GM04504 (cell line): ENCODE measurements at regions not wholly inside any gene's neighbourhood (a gene's known extent, or its start where the extent isn't known, plus 50 kb on each side); places are given as distances from the start of the nearest gene placed in this dataset.

Source experiments
- DNase-seq: peaks from one replicate; pipeline ENCODE4 v3.0.0-alpha.2; 2012; ENCODE audit warnings: low read depth

GRCh38 chr11:70627219-70627618 lies 228.9 kb downstream of the CTTN start:
- DNase-seq = no peak

DNA sequence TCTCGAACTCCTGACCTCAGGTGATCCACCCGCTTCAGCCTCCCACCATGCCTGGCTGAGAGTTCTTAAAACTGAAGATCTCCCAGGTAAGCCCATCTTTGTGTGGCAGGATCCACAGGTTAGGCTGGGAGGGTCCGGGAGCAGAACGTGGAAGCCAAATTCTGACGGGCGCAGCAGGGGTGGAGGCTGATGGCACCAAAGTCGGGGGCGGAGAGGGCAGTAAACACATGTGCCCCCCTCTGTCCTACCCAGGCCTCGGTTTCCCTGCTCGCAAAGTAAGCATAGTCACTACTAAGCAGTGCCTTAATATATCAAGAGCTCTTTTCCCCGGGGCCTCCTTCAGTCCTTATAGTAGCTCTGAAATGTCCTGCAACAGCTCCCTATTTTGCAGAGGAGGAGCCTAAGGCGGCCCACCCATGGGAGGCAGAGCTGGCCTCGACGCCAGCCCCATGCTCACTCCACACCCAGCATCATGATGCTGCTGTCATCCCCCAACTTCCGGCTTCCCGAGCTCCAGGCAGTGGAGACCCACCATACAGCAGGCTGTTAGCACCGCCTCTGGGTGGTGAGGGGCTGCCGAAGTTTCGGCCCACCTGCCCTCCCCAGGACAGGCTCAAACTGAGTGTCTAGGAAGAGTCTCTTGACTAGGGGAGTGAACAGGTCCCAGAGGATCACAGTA lies 230.0 kb downstream of the CTTN start:
- DNase-seq = no peak

DNA sequence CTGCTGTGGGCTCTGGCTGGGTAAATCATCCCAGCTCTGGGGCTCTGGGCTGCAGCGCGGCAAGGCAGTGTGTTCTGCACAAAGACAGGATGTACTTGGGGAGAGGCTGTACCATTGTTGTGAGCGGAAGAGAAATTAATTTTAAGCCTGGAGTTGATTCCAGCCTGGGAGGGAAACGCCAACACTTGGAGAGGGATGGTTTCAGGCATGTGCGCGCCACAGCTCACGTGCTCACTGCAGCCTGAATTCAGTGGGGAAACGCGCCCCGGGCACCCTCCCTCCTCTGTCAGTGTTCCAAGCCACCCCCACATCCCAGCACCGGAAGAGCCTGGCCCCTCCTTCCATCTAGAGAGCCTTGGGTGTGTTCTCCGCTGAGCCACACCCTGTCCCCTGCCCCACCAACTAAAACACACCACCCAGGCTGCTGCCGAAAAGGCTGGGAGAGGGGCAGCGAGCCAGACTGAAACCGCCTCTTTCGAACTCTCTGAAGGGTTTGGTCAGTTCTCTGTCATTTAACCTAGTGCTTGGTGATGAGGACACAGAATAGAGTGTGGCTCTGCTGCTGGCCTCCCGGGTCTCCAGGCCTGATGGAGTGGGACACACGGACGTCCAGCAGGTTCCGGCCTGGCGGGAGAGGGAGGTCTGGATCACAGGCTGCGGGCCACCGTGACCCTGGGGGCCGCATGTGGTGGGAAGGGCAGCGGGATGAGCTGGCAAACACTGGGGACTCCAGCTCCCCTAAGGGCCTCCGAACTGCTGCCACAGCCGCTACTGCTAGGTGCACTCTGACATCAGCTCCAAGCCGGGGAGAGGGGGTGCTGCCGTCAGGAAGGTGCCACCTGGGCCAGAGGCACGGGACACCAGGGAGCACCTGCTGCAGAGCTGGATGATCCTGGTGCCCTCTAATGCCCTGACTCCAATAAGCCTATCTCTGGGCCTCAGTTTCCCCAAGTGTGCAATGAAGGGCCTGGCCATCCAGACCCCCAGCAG lies 230.8 kb downstream of the CTTN start:
- no peak for DNase-seq

GRCh38 chr11:70630068-70630467 lies 231.7 kb downstream of the CTTN start:
- DNase-seq = no peak

- DNase-seq = no peak
These were observed 232.7 kb downstream of the CTTN start for GRCh38 chr11:70630816-70631623.

DNA sequence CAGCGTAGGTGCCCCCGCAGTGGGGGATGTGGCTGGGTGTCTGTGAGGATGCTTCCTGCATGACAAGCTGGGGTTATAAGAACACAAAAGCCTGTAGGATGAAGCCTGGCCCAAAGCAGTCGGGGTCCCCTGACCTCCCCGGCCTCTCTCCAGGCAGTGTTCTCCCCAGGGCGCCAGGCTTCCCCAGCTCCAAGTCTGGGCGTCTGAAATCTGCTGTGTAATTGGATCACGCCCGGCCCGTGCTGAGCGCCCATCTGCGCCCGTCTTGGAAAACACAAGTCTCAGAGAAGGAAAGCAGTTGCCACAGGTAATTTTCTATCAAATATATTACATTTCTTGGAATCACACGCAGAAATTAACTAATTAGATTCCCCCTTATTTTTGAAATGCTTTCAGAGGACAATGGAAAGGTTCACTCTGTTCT lies 233.3 kb downstream of the CTTN start:
- DNase-seq = no peak

DNA sequence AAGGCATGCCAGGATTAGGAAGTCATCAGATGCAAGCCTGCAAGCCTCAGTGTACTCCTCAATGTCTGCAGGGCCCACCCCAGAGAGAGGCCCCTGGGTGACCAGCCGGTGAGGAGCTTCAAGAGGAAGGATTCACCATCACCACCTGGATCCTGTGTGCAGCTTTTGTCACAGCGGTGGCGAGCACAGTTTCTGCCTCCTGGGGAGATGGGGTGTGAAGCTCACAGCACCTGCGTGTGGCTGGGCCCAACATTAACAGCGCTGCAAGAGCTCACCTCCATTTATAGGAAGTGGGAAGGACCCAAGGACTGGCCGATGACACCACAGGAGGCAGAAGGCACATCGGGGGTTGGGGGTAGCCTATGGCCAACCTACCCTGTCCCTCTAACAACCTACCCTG lies 235.3 kb downstream of the CTTN start:
- no peak for DNase-seq

- DNase-seq = no peak
These were observed 238.3 kb downstream of the CTTN start for GRCh38 chr11:70636659-70637058.

GRCh38 chr11:70637186-70637800 lies 239.0 kb downstream of the CTTN start:
- DNase-seq = no peak

DNA sequence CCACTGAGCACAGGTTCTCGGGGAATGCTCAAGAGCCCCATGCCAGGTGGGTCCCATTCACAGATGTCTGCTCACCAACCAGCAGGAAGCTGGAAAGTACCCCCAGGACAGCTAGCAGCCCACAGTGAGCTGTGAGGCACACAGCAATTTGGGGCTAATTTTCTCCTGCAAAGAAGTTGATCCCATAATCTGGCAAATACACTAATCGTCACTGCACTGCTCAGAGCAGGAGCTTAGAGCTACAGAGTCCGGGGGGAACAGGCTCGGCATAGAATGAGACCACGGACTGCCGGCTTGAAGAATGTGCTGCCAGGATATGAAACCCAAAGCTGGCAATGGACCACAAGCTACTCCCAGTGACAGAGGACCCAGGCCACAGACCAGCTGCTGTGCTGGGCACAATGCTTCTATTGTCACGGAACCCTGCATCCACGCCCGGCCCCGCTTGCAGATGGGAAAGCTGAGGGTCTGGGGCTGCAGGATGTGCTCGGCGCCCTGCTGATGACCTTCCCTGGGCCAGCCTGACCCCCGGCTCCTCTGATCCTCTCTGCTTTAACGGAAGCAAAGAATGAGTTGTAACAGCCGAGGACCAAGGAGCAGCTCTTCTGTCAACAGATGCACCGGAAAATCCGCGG lies 239.7 kb downstream of the CTTN start:
- no peak for DNase-seq

DNA sequence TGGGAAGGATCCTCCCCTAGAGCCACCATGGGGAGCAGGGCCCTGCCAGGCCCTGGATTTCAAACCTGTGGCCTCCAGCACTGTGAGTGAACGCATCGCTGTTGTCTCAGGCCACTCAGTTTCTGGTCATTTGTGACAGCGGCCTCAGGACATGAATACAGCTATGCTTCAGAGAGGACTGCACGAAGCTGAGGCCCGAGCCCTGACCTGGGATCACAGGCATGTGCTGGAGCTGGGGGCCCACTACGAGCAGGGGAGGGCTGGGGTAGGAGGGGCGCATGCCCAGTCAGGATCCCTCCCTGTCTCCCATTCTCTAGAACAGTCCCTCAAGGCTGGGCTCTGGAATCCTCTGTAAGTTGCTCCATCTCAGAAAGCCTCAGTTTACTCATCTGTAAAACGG lies 242.1 kb downstream of the CTTN start:
- DNase-seq = no peak

- no peak for DNase-seq
These were observed 243.0 kb downstream of the CTTN start for GRCh38 chr11:70641369-70641768.

GRCh38 chr11:70642266-70642665 lies 243.9 kb downstream of the CTTN start:
- DNase-seq = no peak

GRCh38 chr11:70643642-70644041 lies 245.3 kb downstream of the CTTN start:
- DNase-seq = no peak

DNA sequence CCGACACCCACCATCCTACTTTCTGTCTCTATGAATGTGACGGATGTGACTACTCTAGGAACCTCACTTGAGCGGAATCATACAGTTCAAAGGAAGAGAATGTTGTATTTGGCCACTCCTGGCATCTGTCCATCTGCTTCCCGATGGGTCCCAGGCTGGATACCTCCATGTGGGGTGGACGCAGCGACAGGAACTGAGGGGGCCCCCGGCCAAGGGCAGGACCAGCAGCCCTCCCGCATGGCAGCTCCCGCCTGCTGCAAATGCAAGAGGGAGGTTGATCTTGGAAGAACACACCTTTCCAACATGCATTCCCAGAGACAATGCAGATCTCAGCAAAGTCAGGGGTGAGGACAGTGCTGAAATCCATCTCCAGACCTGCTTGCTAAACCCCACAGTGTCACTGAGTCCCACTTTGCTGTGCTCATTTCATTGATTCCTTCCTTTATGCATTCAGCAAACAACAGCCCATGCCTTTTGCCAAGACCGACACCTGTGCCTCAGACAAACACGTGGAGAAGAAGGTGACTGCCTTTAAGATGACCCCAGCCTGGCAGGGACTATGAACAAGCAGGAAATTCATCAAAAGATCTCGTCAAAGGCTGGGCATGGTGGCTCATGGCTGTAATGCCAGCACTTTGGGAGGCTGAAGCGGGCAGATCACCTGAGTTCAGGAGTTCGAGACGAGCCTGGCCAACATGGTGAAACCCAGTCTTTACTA lies 246.2 kb downstream of the CTTN start:
- no peak for DNase-seq

DNA sequence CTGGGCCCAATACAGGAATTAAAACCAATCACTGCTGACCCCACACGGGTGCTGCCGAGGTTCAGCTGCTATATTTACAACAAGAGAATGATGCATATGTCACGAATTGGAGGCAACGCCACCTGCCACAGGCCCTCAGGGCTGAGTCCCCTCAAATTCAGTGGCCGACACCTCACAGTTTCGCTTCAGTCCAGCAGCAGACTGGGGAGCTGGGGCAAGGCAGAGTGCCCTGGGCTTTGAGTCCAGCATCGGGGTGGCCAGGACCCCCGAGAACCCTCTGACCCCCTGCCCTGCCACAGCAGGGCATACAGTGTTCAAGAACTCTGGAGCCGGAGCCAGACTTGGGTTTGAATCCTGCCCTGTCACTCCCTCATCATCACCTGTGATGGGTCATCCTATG lies 247.2 kb downstream of the CTTN start:
- no peak for DNase-seq

DNA sequence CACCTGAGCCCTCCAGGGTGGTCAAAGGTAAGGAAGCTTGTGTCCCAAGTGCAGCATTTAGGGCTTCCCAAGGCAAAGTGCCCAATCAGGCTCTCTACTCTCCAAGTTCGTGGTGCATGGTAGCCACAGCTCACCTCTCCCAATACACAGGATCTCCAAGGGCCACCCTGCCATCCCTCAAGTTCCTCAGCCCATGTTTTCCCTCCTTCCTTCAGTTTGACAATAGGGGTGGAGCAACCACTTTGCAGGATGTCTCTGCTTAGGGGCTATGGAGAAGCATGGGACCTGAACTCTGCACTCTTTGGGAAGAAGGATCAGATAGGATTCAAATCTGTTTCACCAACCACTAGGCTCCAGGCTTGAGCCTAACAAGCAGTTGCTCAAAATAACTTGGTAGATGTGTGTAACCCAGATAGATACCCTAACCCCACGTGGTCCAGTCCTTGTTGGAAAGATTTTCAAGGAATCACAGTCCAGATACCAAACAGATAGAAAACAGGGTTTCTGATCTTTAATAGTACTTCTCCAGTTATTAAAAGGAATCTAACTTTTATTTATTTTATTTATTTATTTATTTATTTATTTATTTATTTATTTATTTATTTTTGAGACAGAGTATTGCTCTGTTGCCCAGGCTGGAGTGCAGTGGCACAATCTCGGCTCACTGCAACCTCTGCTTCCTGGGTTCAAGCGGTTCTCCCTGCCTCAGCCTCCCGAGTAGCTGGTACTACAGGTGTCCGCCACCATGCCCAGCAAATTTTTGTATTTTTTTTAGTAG lies 248.1 kb downstream of the CTTN start:
- no peak for DNase-seq

DNA sequence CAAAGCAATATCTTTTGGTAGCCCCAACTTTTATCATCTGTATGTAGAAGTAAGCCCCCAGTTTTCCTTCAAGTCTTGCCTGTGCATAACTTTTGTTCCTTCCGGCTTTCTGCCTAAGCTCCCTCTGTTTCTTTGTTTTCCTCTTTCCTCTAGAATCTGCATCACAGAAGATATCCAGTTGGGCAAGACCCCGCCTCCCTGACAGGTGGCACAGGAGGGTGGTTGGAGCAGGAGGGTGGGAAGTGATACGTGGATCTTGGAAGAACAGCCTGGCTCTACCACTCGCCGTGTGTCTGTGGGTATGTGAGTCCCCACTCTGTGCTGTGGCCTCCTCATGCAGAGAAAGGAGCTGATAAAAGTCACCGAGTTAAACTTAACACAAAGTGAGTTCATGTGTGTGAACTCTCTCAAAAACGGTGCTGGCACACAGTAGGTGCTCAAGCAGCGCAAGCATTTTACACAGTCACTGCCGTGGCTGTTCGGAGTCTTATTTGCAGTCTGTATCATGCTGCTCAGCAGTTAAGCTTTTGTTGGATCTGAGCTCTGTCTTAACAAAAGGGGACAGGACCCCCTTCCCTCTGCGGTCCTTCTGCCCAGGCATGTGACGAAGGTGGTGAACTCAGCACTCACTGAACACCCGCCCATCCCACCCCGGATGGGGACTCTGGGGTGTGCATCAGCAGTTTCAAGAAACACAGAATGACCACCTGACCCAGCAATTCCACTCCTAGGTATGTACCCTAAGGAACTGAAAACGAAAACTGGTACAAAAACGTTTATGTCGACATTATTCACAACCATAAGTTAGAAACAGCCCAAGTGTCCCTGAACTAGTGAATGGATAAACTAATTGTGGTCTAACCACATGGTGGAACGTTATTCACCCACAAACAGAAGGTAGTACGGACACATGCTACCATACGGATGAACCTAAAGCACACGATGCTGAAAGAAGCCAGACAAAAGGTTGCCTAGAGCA lies 249.1 kb downstream of the CTTN start:
- no peak for DNase-seq
